OCI-LY1 (cell line): ENCODE measurements at regions not wholly inside any gene's neighbourhood (a gene's known extent, or its start where the extent isn't known, plus 50 kb on each side); places are given as distances from the start of the nearest gene placed in this dataset.
A peak's percentile ranks its signal among the peaks of the same experiment; 100 is the strongest.

ENCODE experiments used
- H2AFZ ChIP-seq: fragments of 200-600 bp; sonication (generic), shearing (Covaris generic); 2 replicates; pipeline ENCODE4 v1.6.0; 2014; ENCODE audit warnings: antibody characterized with exemption, mild to moderate bottlenecking, low read length
- H3F3A ChIP-seq: fragments of 200-600 bp; sonication (generic), shearing (Covaris generic); 2 replicates; pipeline ENCODE4 v1.6.0; 2014; ENCODE audit warnings: mild to moderate bottlenecking, antibody characterized with exemption, low read length, moderate library complexity; ENCODE audit not compliant: insufficient read depth
- H3K27ac ChIP-seq: fragments of 200-600 bp; sonication (generic); 2 replicates; pipeline ENCODE4 v1.5.1; 2014; ENCODE audit warnings: low read length, mixed run types, mild to moderate bottlenecking, low read depth; ENCODE audit not compliant: poor library complexity, severe bottlenecking
- H3K27me3 ChIP-seq: fragments of 200-600 bp; sonication (generic); 2 replicates; pipeline ENCODE4 v1.6.0; 2014; ENCODE audit warnings: antibody characterized with exemption, mild to moderate bottlenecking, low read length, moderate library complexity; ENCODE audit not compliant: insufficient read depth
- H3K36me3 ChIP-seq: fragments of 200-600 bp; sonication (generic); 2 replicates; pipeline ENCODE4 v1.6.1; 2014; ENCODE audit warnings: mild to moderate bottlenecking, antibody characterized with exemption, low read length, moderate library complexity, mixed read lengths; ENCODE audit not compliant: insufficient read depth
- H3K4me1 ChIP-seq: fragments of 200-600 bp; sonication (generic); 2 replicates; pipeline ENCODE4 v1.5.1; 2014; ENCODE audit warnings: mild to moderate bottlenecking, low read length, moderate library complexity; ENCODE audit not compliant: insufficient read depth, severe bottlenecking
- H3K4me2 ChIP-seq: fragments of 200-600 bp; sonication (generic), shearing (Covaris generic); 2 replicates; pipeline ENCODE4 v1.6.1; 2014; ENCODE audit warnings: low read length
- H3K4me3 ChIP-seq: fragments of 200-600 bp; sonication (generic); 2 replicates; pipeline ENCODE4 v1.5.1; 2014; ENCODE audit warnings: low read length, low read depth, mild to moderate bottlenecking, mixed read lengths; ENCODE audit not compliant: poor library complexity, severe bottlenecking
- H3K79me2 ChIP-seq: fragments of 200-600 bp; shearing (Covaris generic); 2 replicates; pipeline ENCODE4 v1.6.1; 2016; ENCODE audit warnings: mixed run types, low read length, mixed read lengths; ENCODE audit not compliant: insufficient read depth
- H3K9ac ChIP-seq: fragments of 200-600 bp; sonication (generic), shearing (Covaris generic); 2 replicates; pipeline ENCODE4 v1.6.1; 2014; ENCODE audit warnings: mild to moderate bottlenecking, low read length, mixed read lengths
- H3K9me2 ChIP-seq: fragments of 200-600 bp; sonication (generic), shearing (Covaris generic); 2 replicates; pipeline ENCODE4 v1.6.1; 2014; ENCODE audit warnings: low read depth, mild to moderate bottlenecking, low read length, mixed read lengths
- H3K9me3 ChIP-seq: fragments of 200-600 bp; shearing (Covaris generic); 2 replicates; pipeline ENCODE4 v1.6.1; 2014; ENCODE audit warnings: low read length, mixed read lengths
- H4K20me1 ChIP-seq: fragments of 200-600 bp; sonication (generic), shearing (Covaris generic); 2 replicates; pipeline ENCODE4 v1.6.0; 2016; ENCODE audit warnings: mild to moderate bottlenecking, low read length; ENCODE audit not compliant: insufficient read depth
- CTCF ChIP-seq: fragments of 200-600 bp; sonication (generic), shearing (Covaris generic); IDR thresholded peaks from 2 replicates; pipeline ENCODE4 v1.5.1; 2017; ENCODE audit warnings: mild to moderate bottlenecking, antibody characterized with exemption, low read length, moderate library complexity, mixed read lengths
- EZH2 ChIP-seq: fragments of 200-600 bp; sonication (generic), shearing (Covaris generic); IDR thresholded peaks from 2 replicates; pipeline ENCODE4 v1.8.0; 2017; ENCODE audit warnings: borderline replicate concordance, mixed run types, mild to moderate bottlenecking, antibody characterized with exemption, low read length, moderate library complexity, mixed read lengths

DNA sequence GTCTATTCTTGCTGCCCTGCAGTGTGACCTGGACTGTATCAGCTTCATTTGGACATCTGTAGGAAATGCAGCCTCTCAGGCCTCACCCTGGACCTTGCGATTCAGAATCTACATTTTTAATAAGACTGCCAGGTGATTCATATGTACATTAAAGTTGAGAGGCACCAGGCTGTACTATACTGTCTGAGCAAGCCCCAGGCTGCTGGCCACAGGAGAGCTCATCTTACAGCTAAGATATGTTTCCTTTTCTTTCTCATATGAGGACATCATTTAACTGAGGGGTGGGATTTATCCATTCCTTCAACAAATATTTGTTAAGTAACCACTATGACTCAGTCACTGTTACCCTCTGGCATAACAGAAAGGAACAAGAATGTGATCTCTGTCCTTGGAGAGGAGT is 78.2 kb upstream of the GCFC2 start:
- Histone ChIP-seq H3K27me3 (no peaks in the 10 kb centered on the region), H4K20me1 (no peaks in the 10 kb centered on the region), H3K9me2 (no peaks in the 10 kb centered on the region), H3K4me1 (no peaks in the 10 kb centered on the region), H3K4me2 (no peak overlapping the region), H3K4me3 (no peak overlapping the region), H3K27ac (no peak overlapping the region), H3K9ac (no peak overlapping the region), H3K9me3 (no peaks in the 10 kb centered on the region), H3F3A (no peaks in the 10 kb centered on the region), H2AFZ (no peak overlapping the region), H3K79me2 (no peaks in the 10 kb centered on the region), H3K36me3 (no peaks in the 10 kb centered on the region)
- no peak for TF ChIP-seq EZH2
- no peak for TF ChIP-seq CTCF

GRCh38 chr2:75788154-75788553 is 77.4 kb upstream of the GCFC2 start:
- Histone ChIP-seq H3K4me1 (no peaks in the 10 kb centered on the region), H3K9me2 (no peaks in the 10 kb centered on the region), H2AFZ (no peak overlapping the region), H3K27me3 (no peaks in the 10 kb centered on the region), H3K9ac (no peak overlapping the region), H3K36me3 (no peaks in the 10 kb centered on the region), H3K4me2 (no peak overlapping the region), H3K4me3 (no peak overlapping the region), H3K9me3 (no peaks in the 10 kb centered on the region), H3F3A (no peaks in the 10 kb centered on the region), H3K79me2 (no peaks in the 10 kb centered on the region), H3K27ac (no peak overlapping the region), H4K20me1 (no peaks in the 10 kb centered on the region)
- TF ChIP-seq EZH2 (no peak), CTCF (no peak)

DNA sequence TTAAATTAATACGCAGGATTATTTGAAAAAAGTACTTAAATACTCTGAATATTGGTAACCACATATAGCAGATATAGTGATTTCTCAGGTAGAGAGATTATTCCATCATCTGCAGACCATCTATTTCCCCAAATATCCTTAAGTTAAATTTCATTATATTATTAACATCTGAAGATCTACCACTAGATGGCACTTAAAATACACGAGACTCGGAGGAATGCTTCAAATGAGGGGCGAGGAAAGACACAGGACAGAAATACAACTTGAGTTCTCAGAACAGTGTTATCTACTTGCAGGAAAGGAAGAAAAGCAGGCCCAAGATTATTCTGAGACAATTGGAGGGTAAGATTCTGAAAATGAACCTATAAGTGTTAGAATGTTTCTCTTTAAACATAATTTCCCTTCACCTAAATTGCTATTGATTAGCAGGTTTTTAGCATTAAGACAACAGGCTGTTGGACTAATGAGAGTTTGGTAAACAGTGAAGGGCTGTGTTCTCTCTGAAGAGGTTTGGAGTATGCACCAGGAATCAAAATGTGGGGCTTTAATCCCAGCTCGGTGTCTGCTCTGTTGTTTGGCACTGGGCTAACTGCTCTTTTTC is 76.9 kb upstream of the GCFC2 start:
- no peaks in the 10 kb centered on the region for H3K9me2 ChIP-seq
- no peaks in the 10 kb centered on the region for H3K4me1 ChIP-seq
- no peaks in the 10 kb centered on the region for H3K79me2 ChIP-seq
- H4K20me1 ChIP-seq: no peaks in the 10 kb centered on the region
- no peaks in the 10 kb centered on the region for H3K36me3 ChIP-seq
- TF ChIP-seq EZH2 (no peak), CTCF (peak; percentile 39)
- H3K27me3 ChIP-seq: no peaks in the 10 kb centered on the region
- no peaks in the 10 kb centered on the region for H3F3A ChIP-seq
- H3K4me3 ChIP-seq: no peak overlapping the region
- no peak overlapping the region for H3K9ac ChIP-seq
- no peak overlapping the region for H3K27ac ChIP-seq
- H2AFZ ChIP-seq: no peak overlapping the region
- no peaks in the 10 kb centered on the region for H3K9me3 ChIP-seq
- no peak overlapping the region for H3K4me2 ChIP-seq
